Astrocyte of the hippocampus (primary cell): ENCODE measurements at regions not wholly inside any gene's neighbourhood (a gene's known extent, or its start where the extent isn't known, plus 50 kb on each side); places are given as distances from the start of the nearest gene placed in this dataset.

Experiments used
- DNase-seq: peaks from one replicate; pipeline ENCODE4 v3.0.0; 2011; ENCODE audit warnings: low read depth, low spot score

GRCh38 chr6:139553916-139554315 lies 179.5 kb upstream of the CITED2 start:
- DNase-seq, result no peak

GRCh38 chr6:139551376-139551775 lies 176.9 kb upstream of the CITED2 start:
- no peak for DNase-seq

- no peak for DNase-seq
Measured at GRCh38 chr6:139550361-139550760, 175.9 kb upstream of the CITED2 start.

GRCh38 chr6:139549561-139550070 lies 175.2 kb upstream of the CITED2 start:
- DNase-seq, result no peak

GRCh38 chr6:139547804-139548203 lies 173.4 kb upstream of the CITED2 start:
- DNase-seq, result no peak

GRCh38 chr6:139547122-139547776 lies 172.8 kb upstream of the CITED2 start:
- no peak for DNase-seq

- no peak for DNase-seq
Measured at GRCh38 chr6:139546106-139546472, 171.6 kb upstream of the CITED2 start.

GRCh38 chr6:139545206-139546105 lies 171.0 kb upstream of the CITED2 start:
- DNase-seq, result peak; percentile 59

- peak; percentile 49 for DNase-seq
Measured at GRCh38 chr6:139544701-139545057, 170.2 kb upstream of the CITED2 start.

GRCh38 chr6:139542351-139542750 lies 167.9 kb upstream of the CITED2 start:
- DNase-seq, result no peak

GRCh38 chr6:139540894-139541293 lies 166.4 kb upstream of the CITED2 start:
- peak; percentile 54 for DNase-seq

GRCh38 chr6:139540276-139540675 lies 165.8 kb upstream of the CITED2 start:
- DNase-seq, result peak; percentile 67

- peak; percentile 96 for DNase-seq
Measured at GRCh38 chr6:139539852-139540251, 165.4 kb upstream of the CITED2 start.

GRCh38 chr6:139538366-139538765 lies 163.9 kb upstream of the CITED2 start:
- no peak for DNase-seq

- DNase-seq, result no peak
Measured at GRCh38 chr6:139536751-139537617, 162.5 kb upstream of the CITED2 start.

- no peak for DNase-seq
Measured at GRCh38 chr6:139534472-139535115, 160.1 kb upstream of the CITED2 start.

- peak; percentile 62 for DNase-seq
Measured at GRCh38 chr6:139533573-139534471, 159.4 kb upstream of the CITED2 start.

- DNase-seq, result no peak
Measured at GRCh38 chr6:139533171-139533570, 158.7 kb upstream of the CITED2 start.

- peak; percentile 39 for DNase-seq
Measured at GRCh38 chr6:139531148-139532115, 157.0 kb upstream of the CITED2 start.
